Peyer's patch (tissue), 2 donors: ENCODE measurements at regions not wholly inside any gene's neighbourhood (a gene's known extent, or its start where the extent isn't known, plus 50 kb on each side); places are given as distances from the start of the nearest gene placed in this dataset.

Source experiments
- small RNA-seq, 2 donors: library from RNA; depleted of rRNA; stranded (forward); fragments of <200 nt; gene quantifications; one replicate each; pipeline ENCODE3, GENCODE V24; 2016

Small RNAs in the stretch of these regions (small RNA-seq; reads per million reads assigned to genes)
- gene RNA5-8SP4 = 0 reads per million in 2 donors
